Activated CD4-positive, alpha-beta T cell treated with anti-CD3 and anti-CD28 coated beads for 36 hours (primary cell): ENCODE measurements at regions not wholly inside any gene's neighbourhood (a gene's known extent, or its start where the extent isn't known, plus 50 kb on each side); places are given as distances from the start of the nearest gene placed in this dataset.
A peak's percentile ranks its signal among the peaks of the same experiment; 100 is the strongest.

ENCODE experiments used
- ATAC-seq: fragments of 200-7000 bp; cut with Tn5 transposase; one replicate; pipeline ENCODE4 v1.10.0; 2021; ENCODE audit warnings: mild to moderate bottlenecking, moderate library complexity
- CTCF ChIA-PET: fragments of 350-600 bp; sonication (Branson Sonifier 250); formaldehyde crosslinking; loops from one replicate; lab custom pipeline; 2021; ENCODE audit warnings: antibody characterized with exemption; lab: Charles Lee
- POLR2A ChIA-PET: fragments of 350-600 bp; sonication (Branson Sonifier 250); formaldehyde crosslinking; loops from one replicate; lab custom pipeline; 2021; ENCODE audit warnings: antibody characterized with exemption, inconsistent platforms; lab: Charles Lee
- DNase-seq: peaks from one replicate; pipeline ENCODE4 v3.0.0-alpha.2; 2020
- H3K27ac Mint-ChIP-seq: one replicate; pipeline ENCODE4 v1.8.0; 2021; ENCODE audit warnings: mixed read lengths
- H3K27me3 Mint-ChIP-seq: one replicate; pipeline ENCODE4 v1.8.0; 2021; ENCODE audit warnings: mixed read lengths
- H3K36me3 Mint-ChIP-seq: one replicate; pipeline ENCODE4 v1.8.0; 2021; ENCODE audit warnings: low read depth, mixed read lengths
- H3K4me1 Mint-ChIP-seq: one replicate; pipeline ENCODE4 v1.8.0; 2021; ENCODE audit warnings: mixed read lengths
- H3K4me3 Mint-ChIP-seq: one replicate; pipeline ENCODE4 v1.8.0; 2021; ENCODE audit warnings: mild to moderate bottlenecking, moderate library complexity, mixed read lengths
- H3K9me3 Mint-ChIP-seq: one replicate; pipeline ENCODE4 v1.8.0; 2021; ENCODE audit warnings: low read depth, mixed read lengths
- intact Hi-C, 2 experiments: fragments of 100-400 bp; cut with DNase I in 1 of 2; cut with micrococcal nuclease in 1 of 2; formaldehyde crosslinking; loops; one replicate each; pipeline versions ENCODE4 v1.14.2 to v1.15.1; 2022 to 2024; cut with DNase I, micrococcal nuclease

DNA sequence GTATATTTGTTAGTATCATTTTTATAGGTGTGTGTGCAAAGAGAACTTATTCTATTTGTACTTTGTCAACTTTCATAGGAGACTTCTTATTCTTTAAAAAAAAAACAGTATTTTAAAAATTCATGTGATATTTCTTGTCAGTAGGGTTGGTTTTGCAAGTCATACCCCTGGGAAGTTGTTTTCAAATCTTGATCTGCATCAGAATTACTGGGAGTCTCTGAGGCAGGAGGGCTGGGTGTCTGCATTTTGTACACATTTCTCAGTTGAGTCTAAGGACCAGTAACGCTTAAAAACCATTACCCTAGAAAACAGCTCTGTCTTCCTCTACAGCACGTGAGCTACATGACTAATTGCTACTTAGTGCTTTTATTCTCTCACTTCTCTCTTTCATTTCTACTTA lies 76.0 kb upstream of the CTTNBP2NL start:
- Mint-ChIP-seq H3K9me3 (no peaks in the 10 kb centered on the region), H3K27ac (no peak overlapping the region)
- no peak for ATAC-seq

DNA sequence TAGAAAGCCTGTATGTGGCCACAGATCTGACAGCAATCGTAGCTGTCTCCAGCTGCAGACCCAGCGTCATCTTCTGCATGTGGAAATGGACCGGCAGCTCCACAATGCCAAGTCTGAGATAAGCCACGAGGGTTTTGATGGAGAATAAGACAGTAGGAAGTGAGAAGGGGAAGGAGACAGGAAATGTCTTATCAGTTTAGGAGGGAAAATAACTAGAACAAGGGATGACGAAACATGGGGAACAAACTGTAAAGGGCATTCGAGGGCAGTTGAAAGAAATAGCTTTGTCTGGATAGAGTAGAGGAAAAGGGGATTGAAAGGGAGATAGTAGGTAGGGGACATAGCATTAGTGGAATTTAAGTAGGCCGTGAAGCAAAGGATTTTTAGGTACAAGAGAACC lies 74.0 kb upstream of the CTTNBP2NL start:
- Mint-ChIP-seq H3K4me1 (no peaks in the 10 kb centered on the region), H3K36me3 (no peaks in the 10 kb centered on the region), H3K9me3 (no peaks in the 10 kb centered on the region), H3K27ac (no peak overlapping the region), H3K4me3 (no peak overlapping the region), H3K27me3 (peaks cover 6% of the 10 kb centered on the region)
- no peak for DNase-seq
- ChIA-PET CTCF (interaction anchor here (0.7 to 1.0 kb wide), 2 partner anchors 15 to 177 kb away, joined by 3 read pairs; no protein-coding TSS in a partner anchor), POLR2A (no interaction called here)
- intact Hi-C loops, result no loop called here
- no peak for ATAC-seq

More for the DNA sequence above, 76.0 kb upstream of the CTTNBP2NL start:
- Mint-ChIP-seq H3K36me3 (no peaks in the 10 kb centered on the region), H3K4me3 (no peak overlapping the region), H3K27me3 (peaks cover 4% of the 10 kb centered on the region), H3K4me1 (no peaks in the 10 kb centered on the region)
- ChIA-PET POLR2A (no interaction called here), CTCF (no interaction called here)
- intact Hi-C loops, result no loop called here
- no peak for DNase-seq

DNA sequence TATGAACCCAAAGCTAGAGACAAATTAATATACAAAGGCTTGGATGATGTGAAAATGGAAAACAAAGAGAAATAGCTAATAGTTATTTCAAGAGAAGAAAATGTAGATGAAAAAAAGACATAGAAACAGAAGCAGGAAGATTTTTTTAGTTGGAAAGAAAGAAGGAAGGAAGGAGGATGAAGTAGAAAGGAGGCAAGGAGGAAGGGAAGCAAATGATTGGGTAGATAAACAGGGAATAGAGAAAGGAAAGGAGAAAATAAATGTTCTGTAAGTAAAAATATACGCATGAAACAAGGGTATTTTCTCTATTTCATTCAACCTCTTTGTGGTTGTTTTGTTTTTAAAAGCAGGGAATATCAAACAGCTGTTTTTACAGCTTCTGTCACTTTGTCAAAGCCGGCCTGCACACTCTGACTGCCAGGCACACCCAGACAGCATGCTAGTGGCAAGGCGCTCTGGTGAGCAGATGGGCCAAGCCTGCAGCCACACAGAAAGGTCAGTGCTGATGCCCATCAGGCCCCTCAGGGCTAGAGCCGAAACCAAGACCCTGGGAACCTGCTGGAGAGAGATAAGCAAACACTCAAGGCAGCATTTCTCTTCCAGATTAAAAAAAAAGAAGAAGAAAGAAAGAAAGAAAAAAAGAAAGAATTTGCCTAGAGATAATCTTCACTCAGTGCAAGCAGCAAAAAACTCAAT lies 72.9 kb upstream of the CTTNBP2NL start:
- no peaks in the 10 kb centered on the region for H3K4me1 Mint-ChIP-seq
- ATAC-seq (no peak), DNase-seq (no peak)
- CTCF ChIA-PET, result no interaction called here
- POLR2A ChIA-PET, result no interaction called here
- no peak overlapping the region for H3K4me3 Mint-ChIP-seq
- peaks cover 6% of the 10 kb centered on the region for H3K27me3 Mint-ChIP-seq
- H3K36me3 Mint-ChIP-seq, result no peaks in the 10 kb centered on the region
- H3K9me3 Mint-ChIP-seq, result no peaks in the 10 kb centered on the region
- intact Hi-C loops, result no loop called here
- H3K27ac Mint-ChIP-seq, result no peak overlapping the region

- Mint-ChIP-seq H3K9me3 (no peaks in the 10 kb centered on the region), H3K27ac (no peak overlapping the region)
- CTCF ChIA-PET, result no interaction called here
These were observed 70.5 kb upstream of the CTTNBP2NL start for GRCh38 chr1:112325504-112325903.

GRCh38 chr1:112328600-112328999 lies 67.4 kb upstream of the CTTNBP2NL start:
- POLR2A ChIA-PET, result no interaction called here
- CTCF ChIA-PET, result no interaction called here

More at GRCh38 chr1:112325504-112325903, 70.5 kb upstream of the CTTNBP2NL start:
- POLR2A ChIA-PET, result no interaction called here
- Mint-ChIP-seq H3K4me1 (no peaks in the 10 kb centered on the region), H3K36me3 (no peaks in the 10 kb centered on the region), H3K27me3 (peaks cover 9% of the 10 kb centered on the region), H3K4me3 (no peak overlapping the region)
- no peak for DNase-seq
- ATAC-seq, result no peak
- intact Hi-C loops, result no loop called here

DNA sequence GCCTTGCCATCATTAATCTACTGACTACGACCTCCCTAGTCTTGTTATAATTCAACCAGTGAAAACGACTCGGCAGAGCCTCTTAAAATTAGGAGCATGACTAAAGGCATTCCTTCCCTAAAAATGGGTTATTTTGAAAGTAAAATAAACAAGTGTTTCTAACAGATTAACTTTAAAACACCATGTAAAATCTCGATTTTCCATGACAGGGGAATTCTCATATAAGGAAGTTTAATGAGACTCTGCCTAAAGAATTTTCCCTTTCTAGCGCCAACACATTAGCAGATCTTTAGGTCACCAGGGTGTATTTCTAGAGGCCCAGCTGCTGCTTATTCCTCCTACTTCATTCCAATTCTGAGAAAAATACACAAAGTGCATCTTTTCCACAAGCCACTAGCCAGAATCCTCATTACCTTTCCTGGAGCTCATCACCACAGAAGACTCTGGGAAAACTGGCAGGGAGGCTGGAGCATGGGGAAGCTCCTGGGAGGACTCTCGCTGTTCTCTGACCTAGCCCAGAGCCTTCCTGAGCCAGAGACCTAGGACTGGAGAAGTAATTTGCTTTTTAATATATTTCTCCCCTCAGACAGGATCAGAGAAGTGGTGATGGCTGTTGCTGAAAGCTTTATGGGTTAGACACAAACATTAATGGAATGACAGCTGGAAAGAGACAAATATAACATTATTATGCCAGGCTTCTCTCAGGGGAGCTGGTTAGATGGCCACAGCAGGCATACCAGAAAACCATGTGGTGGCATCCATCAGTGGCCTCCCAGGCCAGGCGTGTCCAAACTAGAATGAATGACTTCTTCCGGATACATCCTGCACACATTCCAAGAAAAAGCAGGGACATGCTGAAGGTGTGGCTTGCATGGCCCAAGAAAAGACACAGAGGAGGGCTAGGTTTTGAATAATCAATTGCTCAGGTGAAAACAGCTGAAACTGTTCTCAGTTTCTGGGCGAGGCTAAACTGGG lies 63.6 kb upstream of the CTTNBP2NL start:
- Mint-ChIP-seq H3K4me3 (no peak overlapping the region), H3K27me3 (peaks cover 14% of the 10 kb centered on the region), H3K27ac (no peak overlapping the region), H3K9me3 (no peaks in the 10 kb centered on the region), H3K36me3 (no peaks in the 10 kb centered on the region), H3K4me1 (peaks cover 6% of the 10 kb centered on the region)
- ATAC-seq (no peak), DNase-seq (no peak)
- intact Hi-C loops, result no loop called here
- POLR2A ChIA-PET, result no interaction called here
- CTCF ChIA-PET, result interaction anchor here (0.7 kb wide), 2 partner anchors 29 to 36 kb away, joined by 3 read pairs; no protein-coding TSS in a partner anchor

More at GRCh38 chr1:112328600-112328999, 67.4 kb upstream of the CTTNBP2NL start:
- no peaks in the 10 kb centered on the region for H3K4me1 Mint-ChIP-seq
- peaks cover 5% of the 10 kb centered on the region for H3K27me3 Mint-ChIP-seq
- no peak for DNase-seq
- no peak overlapping the region for H3K27ac Mint-ChIP-seq
- ATAC-seq, result no peak
- H3K4me3 Mint-ChIP-seq, result no peak overlapping the region
- no peaks in the 10 kb centered on the region for H3K9me3 Mint-ChIP-seq
- intact Hi-C loops, result no loop called here
- no peaks in the 10 kb centered on the region for H3K36me3 Mint-ChIP-seq

GRCh38 chr1:112335351-112335750 lies 60.7 kb upstream of the CTTNBP2NL start:
- CTCF ChIA-PET, result interaction anchor here (0.6 to 1.5 kb wide), 3 partner anchors 18 to 26 kb away, joined by 3 read pairs; no protein-coding TSS in a partner anchor
- intact Hi-C loops, result no loop called here

DNA sequence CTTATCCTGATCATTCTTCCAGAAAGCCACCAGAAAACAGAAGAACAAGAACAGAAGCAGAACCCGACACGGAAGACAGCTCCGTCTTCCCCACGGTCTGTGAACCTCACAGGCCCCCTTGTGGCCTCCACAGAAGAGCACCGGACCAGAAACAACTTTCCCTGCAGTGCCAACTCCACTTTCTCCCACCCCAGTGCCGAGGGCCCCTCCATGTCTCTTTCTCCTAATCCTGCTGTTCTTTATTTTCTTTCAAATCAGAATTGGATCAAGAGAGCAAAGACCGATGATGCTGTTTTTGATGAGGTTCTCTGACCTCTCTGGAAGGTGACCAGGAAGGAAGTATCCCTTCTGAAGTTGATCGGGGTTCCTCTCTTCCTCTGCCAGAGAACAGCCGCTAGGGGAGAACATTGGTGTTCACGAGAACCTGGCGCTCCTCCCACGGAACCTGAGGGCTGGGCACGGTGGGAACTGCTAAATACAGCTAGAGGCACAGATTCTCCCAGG lies 58.9 kb upstream of the CTTNBP2NL start:
- no peaks in the 10 kb centered on the region for H3K36me3 Mint-ChIP-seq
- DNase-seq, result peak; percentile 42
- ATAC-seq, result peak; percentile 55
- H3K4me3 Mint-ChIP-seq, result no peak overlapping the region
- H3K27ac Mint-ChIP-seq, result no peak overlapping the region
- POLR2A ChIA-PET, result no interaction called here
- H3K4me1 Mint-ChIP-seq, result peaks cover 6% of the 10 kb centered on the region
- intact Hi-C loops, result no loop called here
- H3K9me3 Mint-ChIP-seq, result no peaks in the 10 kb centered on the region
- peaks cover 11% of the 10 kb centered on the region for H3K27me3 Mint-ChIP-seq
- CTCF ChIA-PET, result interaction anchor here (0.6 to 1.6 kb wide), 10 partner anchors 10 to 467 kb away, joined by 3 to 6 read pairs (median 4); no protein-coding TSS in a partner anchor

More at GRCh38 chr1:112335351-112335750, 60.7 kb upstream of the CTTNBP2NL start:
- POLR2A ChIA-PET, result no interaction called here
- Mint-ChIP-seq H3K27ac (no peak overlapping the region), H3K4me1 (peaks cover 6% of the 10 kb centered on the region), H3K36me3 (no peaks in the 10 kb centered on the region), H3K27me3 (peaks cover 11% of the 10 kb centered on the region), H3K4me3 (no peak overlapping the region), H3K9me3 (no peaks in the 10 kb centered on the region)
- DNase-seq, result no peak
- ATAC-seq, result no peak

DNA sequence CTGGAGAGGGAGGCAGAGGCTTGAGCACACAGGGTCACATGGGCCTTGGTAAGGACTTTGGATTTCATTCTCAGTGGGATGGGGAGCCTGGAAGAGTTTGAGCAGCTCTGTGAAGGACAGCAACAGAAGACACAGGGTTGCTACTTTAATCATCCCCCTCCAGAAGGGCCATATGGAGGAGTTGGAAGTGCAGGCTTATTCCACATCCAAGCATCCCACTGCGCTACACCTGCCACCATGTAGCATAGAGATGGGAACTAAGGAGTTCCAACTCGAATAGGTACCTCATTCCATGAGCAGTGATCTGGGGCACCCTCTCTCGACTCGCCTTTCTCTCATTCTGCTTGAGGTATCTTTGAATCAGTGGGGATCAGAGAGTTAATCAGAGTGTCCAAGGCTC lies 54.0 kb upstream of the CTTNBP2NL start:
- ATAC-seq (no peak), DNase-seq (no peak)
- peaks cover 3% of the 10 kb centered on the region for H3K27me3 Mint-ChIP-seq
- H3K9me3 Mint-ChIP-seq, result no peaks in the 10 kb centered on the region
- no peak overlapping the region for H3K27ac Mint-ChIP-seq
- peaks cover 21% of the 10 kb centered on the region for H3K4me1 Mint-ChIP-seq
- intact Hi-C loops, result no loop called here
- CTCF ChIA-PET, result interaction anchor here (0.9 to 2.1 kb wide), 2 partner anchors 13 to 27 kb away, joined by 3 to 11 read pairs; no protein-coding TSS in a partner anchor
- H3K4me3 Mint-ChIP-seq, result no peak overlapping the region
- POLR2A ChIA-PET, result no interaction called here
- no peaks in the 10 kb centered on the region for H3K36me3 Mint-ChIP-seq

GRCh38 chr1:112342558-112342957 lies 53.5 kb upstream of the CTTNBP2NL start:
- Mint-ChIP-seq H3K4me3 (no peak overlapping the region), H3K36me3 (no peaks in the 10 kb centered on the region), H3K4me1 (peaks cover 18% of the 10 kb centered on the region), H3K9me3 (no peaks in the 10 kb centered on the region), H3K27ac (no peak overlapping the region), H3K27me3 (no peaks in the 10 kb centered on the region)
- intact Hi-C loops, result no loop called here
- POLR2A ChIA-PET, result no interaction called here
- CTCF ChIA-PET, result interaction anchor here (0.9 to 2.1 kb wide), 3 partner anchors 13 to 262 kb away, joined by 3 to 11 read pairs (median 5); no protein-coding TSS in a partner anchor
- DNase-seq (no peak), ATAC-seq (no peak)

GRCh38 chr1:112344754-112345423 lies 51.1 kb upstream of the CTTNBP2NL start:
- DNase-seq, result peak; percentile 8
- ChIA-PET CTCF (no interaction called here), POLR2A (no interaction called here)
- peaks cover 4% of the 10 kb centered on the region for H3K36me3 Mint-ChIP-seq
- ATAC-seq, result peak; percentile 63
- H3K9me3 Mint-ChIP-seq, result peaks cover 7% of the 10 kb centered on the region
- H3K4me3 Mint-ChIP-seq, result no peak overlapping the region
- H3K27ac Mint-ChIP-seq, result peak overlapping the region; percentile 16
- peaks cover 18% of the 10 kb centered on the region for H3K4me1 Mint-ChIP-seq
- intact Hi-C loops, result no loop called here
- peaks cover 1% of the 10 kb centered on the region for H3K27me3 Mint-ChIP-seq
